ENCODE measurements at regions not wholly inside any gene's neighbourhood (a gene's known extent, or its start where the extent isn't known, plus 50 kb on each side); places are given as distances from the start of the nearest gene placed in this dataset.

DNA sequence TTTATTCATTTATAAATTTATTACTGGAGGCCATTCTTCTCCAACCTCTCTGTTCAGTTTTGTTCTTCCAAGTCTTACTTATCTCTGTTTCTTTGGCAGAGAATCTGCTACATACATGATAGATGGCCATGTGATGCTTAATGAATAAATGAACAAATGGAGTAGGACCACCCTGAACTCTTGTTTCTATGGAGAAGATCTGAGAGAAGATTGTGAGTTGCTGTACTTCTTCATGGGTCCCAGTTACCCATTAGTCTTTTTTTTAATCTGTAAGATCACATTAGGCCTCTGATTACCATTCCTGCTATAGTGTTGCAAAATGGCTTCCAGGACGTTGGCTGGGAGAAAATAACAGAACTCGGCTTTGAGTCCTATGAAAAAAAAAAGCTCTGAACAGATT, 191.9 kb upstream of the SYNPR start:
- Histone ChIP-seq H3K27me3 (no peaks in the 10 kb centered on the region), H3K9me3 (no peaks in the 10 kb centered on the region), H3K4me3 (no peak overlapping the region), H3K4me1 (no peaks in the 10 kb centered on the region), H3K36me3 (no peaks in the 10 kb centered on the region), H3K27ac (no peak overlapping the region)
- intact Hi-C loops (cut with DNase I) = no loop called here
- WGBS, 2 donors = 79 to 80% methylated on average over 2 of the region's 2 CpGs
- TF ChIP-seq POLR2AphosphoS5 (IDR thresholded peaks at IDR 0.05) = no peak
- TF ChIP-seq EP300 (IDR thresholded peaks at IDR 0.05) = no peak
- TF ChIP-seq POLR2A (IDR thresholded peaks at IDR 0.05) = no peak
- TF ChIP-seq, protein P1, sequence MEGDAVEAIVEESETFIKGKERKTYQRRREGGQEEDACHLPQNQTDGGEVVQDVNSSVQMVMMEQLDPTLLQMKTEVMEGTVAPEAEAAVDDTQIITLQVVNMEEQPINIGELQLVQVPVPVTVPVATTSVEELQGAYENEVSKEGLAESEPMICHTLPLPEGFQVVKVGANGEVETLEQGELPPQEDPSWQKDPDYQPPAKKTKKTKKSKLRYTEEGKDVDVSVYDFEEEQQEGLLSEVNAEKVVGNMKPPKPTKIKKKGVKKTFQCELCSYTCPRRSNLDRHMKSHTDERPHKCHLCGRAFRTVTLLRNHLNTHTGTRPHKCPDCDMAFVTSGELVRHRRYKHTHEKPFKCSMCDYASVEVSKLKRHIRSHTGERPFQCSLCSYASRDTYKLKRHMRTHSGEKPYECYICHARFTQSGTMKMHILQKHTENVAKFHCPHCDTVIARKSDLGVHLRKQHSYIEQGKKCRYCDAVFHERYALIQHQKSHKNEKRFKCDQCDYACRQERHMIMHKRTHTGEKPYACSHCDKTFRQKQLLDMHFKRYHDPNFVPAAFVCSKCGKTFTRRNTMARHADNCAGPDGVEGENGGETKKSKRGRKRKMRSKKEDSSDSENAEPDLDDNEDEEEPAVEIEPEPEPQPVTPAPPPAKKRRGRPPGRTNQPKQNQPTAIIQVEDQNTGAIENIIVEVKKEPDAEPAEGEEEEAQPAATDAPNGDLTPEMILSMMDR (IDR thresholded peaks at IDR 0.05) = no peak
- DNase-seq = no peak

DNA sequence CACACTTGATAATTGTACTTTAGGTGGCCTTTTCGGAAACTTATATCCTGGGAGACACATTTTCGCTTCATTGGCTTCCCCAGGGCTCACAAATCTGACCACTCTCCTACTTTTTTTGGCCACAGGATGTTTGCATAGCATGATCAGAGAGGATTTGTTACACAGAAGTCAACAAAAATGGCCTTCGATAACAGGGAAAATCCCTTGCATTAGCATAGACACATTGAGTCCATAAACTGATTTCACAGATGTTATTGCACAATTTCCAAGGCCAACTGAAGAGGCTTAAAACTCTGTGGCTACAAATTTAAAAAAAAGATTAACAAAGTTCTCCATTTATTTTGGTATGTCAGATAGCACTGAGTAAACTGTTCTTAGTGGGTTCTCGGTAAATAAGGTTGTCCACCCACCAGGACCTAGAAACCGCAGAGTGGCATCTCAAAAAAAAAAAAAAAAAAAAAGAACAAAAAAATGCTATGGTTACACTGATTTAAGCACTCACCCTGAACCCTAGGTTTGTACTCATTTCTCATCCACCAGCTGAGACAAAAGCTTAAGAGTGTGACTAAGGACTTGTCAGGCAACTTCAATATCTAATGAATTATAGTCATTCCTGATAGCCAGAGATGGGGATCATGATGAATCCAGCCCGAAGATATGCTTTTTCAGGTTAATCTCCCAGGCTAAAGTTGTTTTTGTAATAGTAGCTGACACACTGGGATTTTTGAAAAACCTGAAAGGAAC, 188.9 kb upstream of the SYNPR start:
- H3K9me3 ChIP-seq = no peaks in the 10 kb centered on the region
- 77 to 84% methylated on average over 6 of the region's 6 CpGs for WGBS, 2 donors
- no peak overlapping the region for H3K4me3 ChIP-seq
- no peak for DNase-seq
- intact Hi-C loops (cut with DNase I) = no loop called here
- no peaks in the 10 kb centered on the region for H3K36me3 ChIP-seq
- H3K27ac ChIP-seq = no peak overlapping the region
- TF ChIP-seq EP300 (IDR thresholded peaks at IDR 0.05) = no peak
- no peak for TF ChIP-seq POLR2A (IDR thresholded peaks at IDR 0.05)
- TF ChIP-seq, protein P1 (IDR thresholded peaks at IDR 0.05) = no peak
- no peak for TF ChIP-seq POLR2AphosphoS5 (IDR thresholded peaks at IDR 0.05)
- no peaks in the 10 kb centered on the region for H3K27me3 ChIP-seq
- H3K4me1 ChIP-seq = no peaks in the 10 kb centered on the region

DNA sequence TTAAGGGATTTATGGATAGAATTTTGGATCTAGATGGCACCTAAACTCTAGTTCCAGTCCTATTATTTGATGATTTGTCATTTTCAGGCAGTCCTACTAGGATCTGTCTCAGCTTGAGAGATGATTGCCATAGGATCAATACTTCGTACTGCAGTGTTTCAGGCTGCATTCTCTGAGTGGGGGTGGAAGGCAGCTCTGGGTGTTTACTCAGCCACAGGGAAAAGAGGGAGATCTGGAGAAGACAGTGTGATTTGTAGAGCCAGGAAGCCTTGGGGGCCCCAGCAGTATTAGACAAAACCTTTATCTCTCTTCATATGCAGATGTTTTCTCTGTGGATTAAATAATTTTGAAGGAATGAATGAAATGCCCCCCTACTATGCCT, 188.4 kb upstream of the SYNPR start:
- Histone ChIP-seq H3K9me3 (no peaks in the 10 kb centered on the region), H3K4me1 (no peaks in the 10 kb centered on the region), H3K4me3 (no peak overlapping the region), H3K27ac (no peak overlapping the region), H3K27me3 (no peaks in the 10 kb centered on the region), H3K36me3 (no peaks in the 10 kb centered on the region)
- no peak for DNase-seq
- 10 to 51% methylated on average over 1 of the region's 1 CpG for WGBS, 2 donors
- no peak for TF ChIP-seq POLR2A (IDR thresholded peaks at IDR 0.05)
- TF ChIP-seq, protein P1 (IDR thresholded peaks at IDR 0.05) = no peak
- TF ChIP-seq EP300 (IDR thresholded peaks at IDR 0.05) = no peak
- TF ChIP-seq POLR2AphosphoS5 (IDR thresholded peaks at IDR 0.05) = no peak
- intact Hi-C loops (cut with DNase I) = no loop called here

- no peak overlapping the region for H3K4me3 ChIP-seq
- intact Hi-C loops (cut with DNase I) = no loop called here
- 57 to 67% methylated on average over 2 of the region's 2 CpGs for WGBS, 2 donors
- H3K27me3 ChIP-seq = no peaks in the 10 kb centered on the region
- H3K36me3 ChIP-seq = no peaks in the 10 kb centered on the region
- H3K27ac ChIP-seq = no peak overlapping the region
- no peaks in the 10 kb centered on the region for H3K9me3 ChIP-seq
- TF ChIP-seq POLR2A (IDR thresholded peaks at IDR 0.05) (no peak), POLR2AphosphoS5 (IDR thresholded peaks at IDR 0.05) (no peak), EP300 (IDR thresholded peaks at IDR 0.05) (no peak)
- no peaks in the 10 kb centered on the region for H3K4me1 ChIP-seq
- DNase-seq = no peak
These were observed 187.5 kb upstream of the SYNPR start for GRCh38 chr3:63090656-63091055.

GRCh38 chr3:63092515-63092914, 185.6 kb upstream of the SYNPR start:
- intact Hi-C loops (cut with DNase I) = no loop called here
- no peak overlapping the region for H3K4me3 ChIP-seq
- DNase-seq = no peak
- no peaks in the 10 kb centered on the region for H3K4me1 ChIP-seq
- TF ChIP-seq POLR2A (IDR thresholded peaks at IDR 0.05) (no peak), POLR2AphosphoS5 (IDR thresholded peaks at IDR 0.05) (no peak), EP300 (IDR thresholded peaks at IDR 0.05) (no peak)
- TF ChIP-seq, protein P1 (IDR thresholded peaks at IDR 0.05) = no peak
- H3K27me3 ChIP-seq = no peaks in the 10 kb centered on the region
- H3K27ac ChIP-seq = no peak overlapping the region
- no peaks in the 10 kb centered on the region for H3K9me3 ChIP-seq
- H3K36me3 ChIP-seq = no peaks in the 10 kb centered on the region
- 70 to 74% methylated on average over 5 of the region's 5 CpGs for WGBS, 2 donors

All from sigmoid colon (tissue), 6 donors.